ENCODE measurements at regions not wholly inside any gene's neighbourhood (a gene's known extent, or its start where the extent isn't known, plus 50 kb on each side); places are given as distances from the start of the nearest gene placed in this dataset.

- TF ChIP-seq, protein P1, sequence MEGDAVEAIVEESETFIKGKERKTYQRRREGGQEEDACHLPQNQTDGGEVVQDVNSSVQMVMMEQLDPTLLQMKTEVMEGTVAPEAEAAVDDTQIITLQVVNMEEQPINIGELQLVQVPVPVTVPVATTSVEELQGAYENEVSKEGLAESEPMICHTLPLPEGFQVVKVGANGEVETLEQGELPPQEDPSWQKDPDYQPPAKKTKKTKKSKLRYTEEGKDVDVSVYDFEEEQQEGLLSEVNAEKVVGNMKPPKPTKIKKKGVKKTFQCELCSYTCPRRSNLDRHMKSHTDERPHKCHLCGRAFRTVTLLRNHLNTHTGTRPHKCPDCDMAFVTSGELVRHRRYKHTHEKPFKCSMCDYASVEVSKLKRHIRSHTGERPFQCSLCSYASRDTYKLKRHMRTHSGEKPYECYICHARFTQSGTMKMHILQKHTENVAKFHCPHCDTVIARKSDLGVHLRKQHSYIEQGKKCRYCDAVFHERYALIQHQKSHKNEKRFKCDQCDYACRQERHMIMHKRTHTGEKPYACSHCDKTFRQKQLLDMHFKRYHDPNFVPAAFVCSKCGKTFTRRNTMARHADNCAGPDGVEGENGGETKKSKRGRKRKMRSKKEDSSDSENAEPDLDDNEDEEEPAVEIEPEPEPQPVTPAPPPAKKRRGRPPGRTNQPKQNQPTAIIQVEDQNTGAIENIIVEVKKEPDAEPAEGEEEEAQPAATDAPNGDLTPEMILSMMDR (IDR thresholded peaks at IDR 0.05) = no peak
- TF ChIP-seq POLR2AphosphoS5 (IDR thresholded peaks at IDR 0.05; ENCODE audit: low read depth, low read length) (no peak), REST (IDR thresholded peaks at IDR 0.05; ENCODE audit: insufficient read depth in 1 of 2, low read depth in 2 of 2, low read length in 1 of 2) (no peak)
Observed at GRCh38 chr22:48867891-48868290, 959.8 kb downstream of the BRD1 start.

All from Panc1 (cell line).